Glutamatergic neuron (in vitro differentiated cells): ENCODE measurements at regions not wholly inside any gene's neighbourhood (a gene's known extent, or its start where the extent isn't known, plus 50 kb on each side); places are given as distances from the start of the nearest gene placed in this dataset.

Source experiments
- DNase-seq: peaks from one replicate; pipeline ENCODE4 v3.0.0; 2022
- H3K27ac Mint-ChIP-seq: one replicate; pipeline ENCODE4 v1.8.0; 2020; ENCODE audit warnings: mild to moderate bottlenecking, mixed read lengths, inconsistent platforms; ENCODE audit not compliant: unreplicated experiment
- H3K27me3 Mint-ChIP-seq: one replicate; pipeline ENCODE4 v1.8.0; 2020; ENCODE audit warnings: mild to moderate bottlenecking, moderate library complexity, mixed read lengths, inconsistent platforms; ENCODE audit not compliant: unreplicated experiment
- H3K36me3 Mint-ChIP-seq: one replicate; pipeline ENCODE4 v1.8.0; 2020; ENCODE audit warnings: mild to moderate bottlenecking, mixed read lengths, inconsistent platforms; ENCODE audit not compliant: unreplicated experiment
- H3K4me1 Mint-ChIP-seq: one replicate; pipeline ENCODE4 v1.8.0; 2020; ENCODE audit warnings: mild to moderate bottlenecking, low read depth, mixed read lengths, inconsistent platforms; ENCODE audit not compliant: unreplicated experiment
- H3K4me3 Mint-ChIP-seq: one replicate; pipeline ENCODE4 v1.8.0; 2020; ENCODE audit warnings: mild to moderate bottlenecking, mixed read lengths, inconsistent platforms; ENCODE audit not compliant: unreplicated experiment
- H3K9me3 Mint-ChIP-seq: one replicate; pipeline ENCODE4 v1.8.0; 2020; ENCODE audit warnings: mild to moderate bottlenecking, moderate library complexity, mixed read lengths, inconsistent platforms; ENCODE audit not compliant: unreplicated experiment
- TF ChIP-seq, protein P1 (sequence below): fragments of 200-600 bp; sonication (generic); IDR thresholded peaks from one replicate; pipeline ENCODE4 v1.5.0; 2021; ENCODE audit not compliant: partially characterized antibody, unreplicated experiment

DNA sequence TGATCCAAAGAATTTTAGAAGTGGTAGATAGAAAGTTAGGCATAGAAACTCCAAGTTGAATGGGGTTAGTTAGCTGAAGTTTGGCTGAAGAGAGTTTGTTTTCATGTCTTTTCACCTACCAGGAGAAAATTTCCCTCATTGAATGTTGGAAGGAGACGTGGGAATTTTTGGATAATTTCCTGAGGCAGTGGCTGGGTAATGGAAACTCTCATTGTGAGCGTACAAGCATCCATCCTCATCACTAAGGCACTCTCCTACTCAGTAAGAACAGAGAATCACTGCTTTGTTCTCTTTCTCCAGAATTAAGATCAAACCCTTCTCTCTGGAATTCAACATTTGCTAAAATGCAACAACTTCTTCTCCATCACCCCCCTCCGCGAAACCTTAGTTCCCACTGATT lies 179.7 kb downstream of the PALM2AKAP2 start:
- TF ChIP-seq, protein P1, sequence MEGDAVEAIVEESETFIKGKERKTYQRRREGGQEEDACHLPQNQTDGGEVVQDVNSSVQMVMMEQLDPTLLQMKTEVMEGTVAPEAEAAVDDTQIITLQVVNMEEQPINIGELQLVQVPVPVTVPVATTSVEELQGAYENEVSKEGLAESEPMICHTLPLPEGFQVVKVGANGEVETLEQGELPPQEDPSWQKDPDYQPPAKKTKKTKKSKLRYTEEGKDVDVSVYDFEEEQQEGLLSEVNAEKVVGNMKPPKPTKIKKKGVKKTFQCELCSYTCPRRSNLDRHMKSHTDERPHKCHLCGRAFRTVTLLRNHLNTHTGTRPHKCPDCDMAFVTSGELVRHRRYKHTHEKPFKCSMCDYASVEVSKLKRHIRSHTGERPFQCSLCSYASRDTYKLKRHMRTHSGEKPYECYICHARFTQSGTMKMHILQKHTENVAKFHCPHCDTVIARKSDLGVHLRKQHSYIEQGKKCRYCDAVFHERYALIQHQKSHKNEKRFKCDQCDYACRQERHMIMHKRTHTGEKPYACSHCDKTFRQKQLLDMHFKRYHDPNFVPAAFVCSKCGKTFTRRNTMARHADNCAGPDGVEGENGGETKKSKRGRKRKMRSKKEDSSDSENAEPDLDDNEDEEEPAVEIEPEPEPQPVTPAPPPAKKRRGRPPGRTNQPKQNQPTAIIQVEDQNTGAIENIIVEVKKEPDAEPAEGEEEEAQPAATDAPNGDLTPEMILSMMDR, result no peak
- no peaks in the 10 kb centered on the region for H3K9me3 Mint-ChIP-seq
- H3K27ac Mint-ChIP-seq, result no peak overlapping the region

DNA sequence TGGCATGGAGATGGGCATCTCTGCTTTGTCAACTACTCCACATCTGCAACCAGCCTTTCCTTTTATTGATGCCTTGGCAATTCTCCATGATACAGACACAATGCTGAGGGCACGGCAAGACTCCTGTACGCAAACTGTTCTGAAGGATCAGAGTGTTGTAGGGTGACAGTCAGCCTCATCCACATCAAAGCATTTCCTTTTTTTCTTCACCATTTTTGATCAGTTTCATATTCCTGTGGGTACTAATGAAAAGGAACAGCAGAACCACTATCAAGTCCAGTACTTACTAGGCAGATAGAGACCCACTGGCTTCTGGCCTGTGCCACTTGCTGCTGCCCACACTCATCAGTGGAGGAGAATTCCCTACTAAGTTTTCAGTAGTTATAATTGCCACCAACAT lies 181.6 kb downstream of the PALM2AKAP2 start:
- Mint-ChIP-seq H3K27me3 (no peaks in the 10 kb centered on the region), H3K27ac (no peak overlapping the region), H3K4me1 (peaks cover 12% of the 10 kb centered on the region), H3K9me3 (no peaks in the 10 kb centered on the region), H3K36me3 (no peaks in the 10 kb centered on the region), H3K4me3 (no peak overlapping the region)
- TF ChIP-seq, protein P1, result no peak
- DNase-seq, result no peak

More for the DNA sequence above, 179.7 kb downstream of the PALM2AKAP2 start:
- no peaks in the 10 kb centered on the region for H3K36me3 Mint-ChIP-seq
- no peak for DNase-seq
- no peaks in the 10 kb centered on the region for H3K27me3 Mint-ChIP-seq
- H3K4me1 Mint-ChIP-seq, result peaks cover 10% of the 10 kb centered on the region
- H3K4me3 Mint-ChIP-seq, result no peak overlapping the region

DNA sequence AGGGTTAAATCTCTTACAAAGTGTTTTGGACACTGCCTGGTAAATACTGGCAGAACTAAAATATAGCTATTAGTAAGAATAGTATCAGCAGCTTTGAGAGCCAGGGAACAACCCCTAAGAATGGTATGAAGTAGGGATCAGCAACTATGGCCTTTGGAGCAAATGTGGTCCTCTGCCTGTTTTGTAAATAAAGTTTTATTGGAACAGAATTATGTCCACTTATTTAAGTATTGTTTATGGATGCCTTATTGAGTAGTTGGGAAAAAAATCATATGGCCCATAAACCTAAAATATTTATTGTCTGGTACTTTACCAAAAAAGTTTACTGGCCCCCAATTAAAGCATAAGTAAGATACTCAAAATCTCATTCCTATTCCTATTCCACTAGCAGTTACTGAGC lies 182.2 kb downstream of the PALM2AKAP2 start:
- TF ChIP-seq, protein P1, result no peak
- Mint-ChIP-seq H3K4me1 (peaks cover 10% of the 10 kb centered on the region), H3K9me3 (no peaks in the 10 kb centered on the region), H3K4me3 (no peak overlapping the region), H3K36me3 (no peaks in the 10 kb centered on the region), H3K27me3 (no peaks in the 10 kb centered on the region), H3K27ac (no peak overlapping the region)
- DNase-seq, result no peak

DNA sequence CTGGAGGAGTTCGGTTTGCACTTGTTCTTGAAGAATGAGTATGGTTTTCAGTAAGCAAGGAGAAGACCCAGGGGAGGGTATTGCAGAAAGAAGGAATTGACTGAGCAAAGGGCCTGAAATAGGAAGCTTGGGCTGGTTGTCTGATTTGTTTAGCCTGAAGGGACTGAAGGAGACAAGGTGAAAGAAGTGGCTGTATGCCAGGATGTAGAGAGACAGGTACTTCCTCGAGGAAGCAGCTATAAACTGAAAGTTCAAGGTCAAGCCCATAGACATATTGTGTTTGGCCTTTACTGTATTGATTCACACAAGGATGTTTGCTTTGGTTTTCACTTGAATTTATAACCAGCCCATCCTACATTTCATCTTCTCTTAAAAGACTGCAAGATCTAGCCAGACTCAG lies 183.1 kb downstream of the PALM2AKAP2 start:
- peaks cover 8% of the 10 kb centered on the region for H3K4me1 Mint-ChIP-seq
- TF ChIP-seq, protein P1, result no peak
- no peak for DNase-seq
- H3K9me3 Mint-ChIP-seq, result no peaks in the 10 kb centered on the region
- H3K4me3 Mint-ChIP-seq, result no peak overlapping the region
- no peak overlapping the region for H3K27ac Mint-ChIP-seq
- H3K36me3 Mint-ChIP-seq, result no peaks in the 10 kb centered on the region
- no peaks in the 10 kb centered on the region for H3K27me3 Mint-ChIP-seq

DNA sequence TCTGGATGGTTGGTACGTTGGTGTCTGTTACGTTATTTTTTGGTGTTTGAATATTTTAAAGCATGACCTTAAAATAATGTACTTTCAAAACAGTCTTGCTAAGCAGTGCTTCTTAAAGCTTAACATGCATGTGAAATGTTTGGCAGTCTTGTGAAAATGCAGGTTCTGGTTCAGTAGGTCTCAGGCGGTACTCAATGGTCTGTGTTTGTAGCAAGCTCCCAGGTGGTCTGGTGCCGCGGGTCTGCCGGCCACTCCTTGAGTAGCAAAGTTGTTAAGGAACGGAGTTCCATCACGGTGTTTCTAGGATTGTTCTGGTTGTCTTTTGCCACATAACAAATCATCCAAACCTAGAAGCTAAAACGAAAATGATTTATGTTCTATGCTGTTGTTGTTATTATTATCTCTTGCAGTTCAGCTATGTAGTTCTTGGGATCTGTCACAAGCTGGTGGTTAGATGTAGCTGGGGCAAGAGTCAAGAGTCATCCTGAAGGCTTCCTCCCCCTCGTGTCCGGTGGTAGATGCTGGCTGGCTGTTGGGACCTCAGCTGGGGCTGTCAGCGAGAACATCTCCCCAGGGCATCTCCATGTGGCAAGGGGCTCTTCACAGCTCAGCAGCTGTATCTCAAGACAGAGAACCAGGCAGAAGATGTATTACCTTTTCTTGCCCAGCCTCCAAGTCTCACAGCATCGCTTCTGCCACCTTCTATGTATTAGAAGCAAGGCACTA lies 186.8 kb downstream of the PALM2AKAP2 start:
- no peaks in the 10 kb centered on the region for H3K36me3 Mint-ChIP-seq
- TF ChIP-seq, protein P1, result no peak
- H3K4me1 Mint-ChIP-seq, result peaks cover 16% of the 10 kb centered on the region
- DNase-seq, result no peak
- H3K9me3 Mint-ChIP-seq, result no peaks in the 10 kb centered on the region
- H3K27ac Mint-ChIP-seq, result no peak overlapping the region
- peaks cover 2% of the 10 kb centered on the region for H3K27me3 Mint-ChIP-seq
- H3K4me3 Mint-ChIP-seq, result no peak overlapping the region
